ENCODE measurements at regions not wholly inside any gene's neighbourhood (a gene's known extent, or its start where the extent isn't known, plus 50 kb on each side); places are given as distances from the start of the nearest gene placed in this dataset.

GRCh38 chr12:115204957-115205754 lies 521.2 kb upstream of the TBX3 start:
- no peak for DNase-seq

DNA sequence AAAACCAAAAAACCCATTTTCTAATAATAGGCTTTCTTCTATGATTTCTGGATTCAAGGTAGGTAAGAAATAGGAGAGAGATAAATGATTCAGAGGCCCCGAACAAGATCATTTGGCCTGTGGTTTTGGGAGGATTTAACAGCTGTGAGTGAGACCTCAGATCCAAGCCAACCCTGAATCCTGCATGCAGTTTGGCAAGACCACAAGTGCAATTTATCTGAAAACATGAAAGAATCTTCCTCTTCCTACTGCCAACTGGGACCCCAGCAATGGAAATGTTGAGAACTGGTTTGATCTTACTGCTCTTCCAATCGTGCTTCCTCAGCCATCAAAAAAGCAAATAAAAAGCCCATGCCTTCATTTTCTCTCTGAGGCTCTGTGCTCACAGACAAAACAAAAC lies 519.7 kb upstream of the TBX3 start:
- no peak for DNase-seq

GRCh38 chr12:115201966-115202365 lies 518.0 kb upstream of the TBX3 start:
- DNase-seq = no peak

DNA sequence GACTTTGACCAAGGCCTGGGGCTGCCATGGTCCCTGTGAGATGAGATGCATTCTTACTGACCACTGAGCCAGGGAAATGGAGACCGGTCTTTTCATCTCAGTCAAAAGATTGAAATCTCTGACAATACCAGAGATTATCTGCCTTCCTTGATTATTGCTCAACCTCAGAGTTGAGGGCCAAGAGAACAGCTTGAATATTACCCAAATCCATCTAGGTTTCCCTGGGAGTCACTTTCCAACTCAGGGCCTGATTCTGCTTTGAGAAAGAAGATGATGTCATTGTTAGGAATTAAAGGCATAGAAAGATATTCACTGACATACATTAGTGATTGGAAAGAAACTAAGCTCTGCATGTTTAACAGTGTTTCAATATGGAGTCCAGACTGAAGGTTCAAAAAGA lies 515.9 kb upstream of the TBX3 start:
- DNase-seq = no peak

DNA sequence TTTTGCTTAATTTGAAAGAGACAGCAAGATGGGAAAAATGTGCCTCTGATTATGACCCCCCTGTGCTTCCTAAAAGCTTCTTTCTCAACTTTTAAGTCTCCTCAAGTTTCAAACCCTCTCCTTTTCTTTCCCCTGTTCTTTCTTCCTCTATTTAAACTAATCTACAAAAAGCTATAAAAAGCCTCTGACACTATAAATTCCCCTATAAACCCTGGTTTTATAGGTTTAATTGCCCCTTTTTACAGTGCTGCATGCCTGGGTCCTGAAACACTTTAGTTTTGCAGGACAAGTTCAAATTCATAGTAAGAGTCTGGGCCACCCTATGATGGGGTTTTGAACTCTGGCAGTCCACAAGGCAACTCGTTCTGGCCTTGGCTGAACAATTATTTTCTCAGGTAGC lies 510.9 kb upstream of the TBX3 start:
- no peak for DNase-seq

- no peak for DNase-seq
These were observed 510.5 kb upstream of the TBX3 start for GRCh38 chr12:115194448-115194847.

DNA sequence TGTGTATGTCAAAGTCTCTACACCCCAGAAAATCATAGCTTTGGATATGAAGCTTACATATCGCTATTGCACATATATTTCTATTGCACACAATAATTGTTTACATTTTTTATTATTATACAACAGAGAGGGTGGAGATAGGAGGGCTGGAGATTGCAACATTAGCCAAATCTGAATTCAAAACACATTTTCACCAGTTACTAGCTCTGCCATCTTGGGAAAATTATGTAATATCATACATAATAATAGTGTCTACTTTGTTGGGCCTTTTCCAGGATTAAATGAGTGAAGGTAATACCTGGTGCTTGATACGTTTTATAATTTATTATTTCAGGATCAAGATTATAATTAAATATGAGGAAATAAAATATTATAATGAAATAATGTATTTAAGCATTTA lies 507.4 kb upstream of the TBX3 start:
- no peak for DNase-seq

GRCh38 chr12:115190010-115190770 lies 506.2 kb upstream of the TBX3 start:
- DNase-seq = no peak

DNA sequence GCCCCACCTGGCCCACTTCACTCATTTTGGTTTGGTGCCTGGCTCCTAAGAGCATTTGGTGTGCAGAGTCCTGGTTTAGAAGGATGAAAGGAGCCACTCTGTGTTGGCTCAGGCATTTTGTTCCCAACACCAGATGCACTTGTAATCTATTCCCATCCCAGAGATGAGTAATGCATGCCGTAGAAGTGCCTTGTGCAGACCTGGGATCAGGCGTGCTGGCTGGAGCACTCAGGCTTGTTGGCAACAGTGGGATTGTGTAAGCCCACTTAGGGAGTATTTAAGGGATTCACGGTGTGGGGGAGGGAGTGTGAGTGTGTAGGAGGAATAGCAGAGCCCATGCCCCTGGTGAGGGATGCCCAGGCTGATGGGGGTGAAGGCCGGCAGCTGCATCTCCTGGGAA lies 501.5 kb upstream of the TBX3 start:
- DNase-seq = no peak

DNA sequence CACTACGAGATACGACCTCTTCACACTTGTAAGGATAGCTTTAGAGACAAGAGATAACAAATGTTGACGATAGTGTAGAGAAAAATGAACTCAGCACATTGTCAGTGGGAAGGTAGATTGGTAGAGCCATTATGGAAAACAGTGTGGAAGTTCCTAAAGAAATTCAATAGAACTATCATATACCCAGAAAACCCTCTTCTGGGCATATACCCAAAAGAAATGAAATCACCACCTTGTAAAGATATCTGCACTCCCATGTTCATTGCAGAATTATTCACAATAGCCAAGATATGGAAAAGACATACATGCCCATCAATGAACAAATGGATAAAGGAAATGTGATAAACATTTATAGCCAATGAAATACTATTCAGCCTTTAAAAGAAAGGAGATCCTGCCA lies 499.8 kb upstream of the TBX3 start:
- no peak for DNase-seq

DNA sequence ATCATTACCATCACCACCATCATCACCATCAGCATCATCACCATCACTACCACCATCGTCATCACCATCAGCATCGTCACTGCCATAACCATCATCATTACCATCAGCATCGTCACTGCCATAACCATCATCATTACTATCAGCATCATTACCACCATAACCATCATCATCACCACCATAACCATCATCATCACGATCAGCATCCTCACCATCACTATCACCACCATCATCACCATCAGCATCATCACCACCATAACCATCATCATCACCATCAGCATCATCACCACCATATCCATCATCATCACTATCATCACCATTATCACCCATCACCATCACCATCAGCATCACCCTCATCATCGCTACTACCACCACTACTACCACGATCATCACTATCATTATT lies 493.9 kb upstream of the TBX3 start:
- DNase-seq = no peak

DNA sequence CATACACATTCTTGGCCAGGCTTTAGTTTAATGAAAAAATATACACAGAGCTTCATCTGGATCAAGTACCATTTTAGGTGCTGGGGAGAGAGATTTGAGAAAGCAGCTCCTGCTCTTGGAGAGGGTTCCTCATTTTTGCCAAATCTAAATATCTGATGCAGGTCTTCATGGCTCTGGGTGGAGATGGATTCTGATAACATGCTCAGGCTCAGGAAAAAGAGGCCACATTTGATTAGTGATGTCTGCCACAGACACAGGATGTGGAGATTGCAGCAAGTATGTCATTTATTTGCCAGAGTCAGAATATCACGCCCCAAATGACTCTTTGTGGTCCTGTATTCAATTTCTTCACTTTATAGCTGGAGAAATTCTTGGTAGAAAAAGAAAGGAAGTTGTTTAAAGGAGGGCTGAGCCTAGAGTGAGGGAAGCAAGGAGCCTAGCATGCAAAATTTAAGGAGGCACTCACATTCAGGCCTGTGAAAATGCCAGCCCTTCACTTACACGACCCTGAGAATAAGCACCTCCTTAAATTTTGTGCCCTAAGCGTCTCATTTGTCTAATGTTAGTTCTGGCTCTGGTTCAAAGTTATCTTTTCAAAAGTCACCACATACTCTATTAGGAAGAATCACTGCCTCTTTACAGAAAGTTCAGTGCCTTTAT lies 492.9 kb upstream of the TBX3 start:
- no peak for DNase-seq

DNA sequence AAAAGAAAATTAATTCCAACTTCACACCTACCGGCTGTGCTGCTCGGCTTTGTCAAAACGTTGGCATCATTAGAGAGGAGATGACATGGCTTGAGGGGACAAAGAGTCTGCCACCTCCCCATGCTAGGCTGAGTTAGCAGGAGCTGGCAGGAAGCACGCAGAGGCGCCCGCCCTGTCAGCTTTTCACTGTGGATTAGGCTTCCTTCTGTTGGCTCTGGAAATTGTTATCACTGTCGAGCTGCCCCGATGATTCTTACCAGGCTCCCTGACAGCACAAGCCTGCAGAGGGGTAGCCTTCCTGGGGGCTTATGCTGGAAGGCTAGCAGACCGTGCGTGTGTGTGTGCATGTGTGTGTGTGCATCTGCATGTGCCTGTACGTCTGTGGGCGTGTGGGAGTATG lies 490.9 kb upstream of the TBX3 start:
- no peak for DNase-seq

- DNase-seq = no peak
These were observed 488.5 kb upstream of the TBX3 start for GRCh38 chr12:115172521-115172920.

GRCh38 chr12:115169981-115170380 lies 486.0 kb upstream of the TBX3 start:
- no peak for DNase-seq

DNA sequence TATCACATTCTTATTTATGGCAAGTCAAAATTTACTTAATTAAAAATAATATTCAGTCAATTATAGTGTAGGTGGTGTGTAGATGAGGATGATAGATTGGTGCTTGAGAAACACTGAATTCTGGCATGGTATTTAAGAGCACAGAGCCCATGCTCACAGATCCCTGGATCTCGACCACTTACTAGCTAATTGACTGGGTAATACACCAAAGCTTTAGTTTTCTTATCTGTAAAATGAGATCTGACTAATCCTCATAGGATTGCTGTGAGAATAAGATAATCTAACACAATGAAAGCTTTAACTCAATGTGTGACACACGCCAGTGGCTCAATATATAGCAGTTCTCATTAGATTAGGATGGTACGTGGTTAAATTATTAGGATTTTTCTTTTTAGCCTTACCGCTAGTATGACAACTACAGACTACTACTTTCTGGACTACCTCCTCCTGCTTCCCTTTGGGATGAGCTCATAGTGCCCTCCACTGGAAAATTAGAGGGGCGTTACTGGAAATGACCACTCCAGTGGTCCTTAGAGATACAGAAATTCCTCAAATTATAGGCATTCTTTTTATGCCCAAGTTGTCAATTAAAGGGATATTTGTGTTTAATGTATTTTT lies 482.8 kb upstream of the TBX3 start:
- DNase-seq = no peak

GRCh38 chr12:115163710-115164109 lies 479.7 kb upstream of the TBX3 start:
- DNase-seq = no peak

- DNase-seq = no peak
These were observed 476.5 kb upstream of the TBX3 start for GRCh38 chr12:115160271-115161128.

- no peak for DNase-seq
These were observed 474.8 kb upstream of the TBX3 start for GRCh38 chr12:115158816-115159215.

DNA sequence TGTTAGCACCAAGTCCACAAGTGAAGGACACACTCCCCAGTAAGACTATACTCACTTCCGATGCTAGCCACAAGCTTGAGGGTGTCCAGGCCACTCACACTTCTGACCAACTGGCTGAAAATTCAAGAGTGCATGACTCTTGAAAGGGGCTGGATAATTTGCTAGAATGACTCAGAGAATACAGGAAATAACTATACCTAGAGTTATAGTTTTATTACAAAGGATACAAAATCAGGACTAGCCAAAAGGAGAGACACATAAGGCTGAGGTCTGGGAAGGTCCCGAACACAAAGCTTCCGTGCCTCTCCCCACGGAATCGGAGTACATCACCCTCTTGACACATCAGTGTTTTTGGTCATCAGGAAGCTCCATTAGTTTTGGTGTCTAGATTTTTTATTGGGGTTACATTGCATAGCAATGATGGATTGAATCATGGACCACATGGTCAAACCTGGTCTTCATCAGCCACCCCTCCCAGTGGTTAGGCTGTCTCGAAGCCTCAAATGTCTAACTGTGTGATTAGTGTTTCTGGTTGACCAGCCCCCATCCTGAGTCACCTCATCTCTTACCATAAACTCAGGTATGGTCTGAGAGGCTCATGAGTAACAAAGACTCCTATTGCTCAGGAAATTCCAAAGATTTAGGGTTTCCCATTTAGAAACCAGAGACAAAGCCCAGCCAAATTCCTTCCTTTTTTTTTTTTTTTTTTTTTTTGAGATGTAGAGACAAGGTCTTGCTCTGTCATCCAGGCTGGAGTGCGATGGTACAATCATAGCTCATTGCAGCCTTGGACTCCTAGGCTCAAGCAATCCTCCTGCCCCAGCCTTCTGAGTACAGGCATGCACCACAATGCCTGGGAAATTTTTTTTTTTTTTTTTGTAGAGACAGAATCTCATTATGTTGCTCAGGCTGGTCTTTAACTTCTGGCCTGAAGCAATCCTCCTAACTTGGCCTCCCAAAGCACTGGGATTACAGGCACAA lies 472.0 kb upstream of the TBX3 start:
- no peak for DNase-seq

DNA sequence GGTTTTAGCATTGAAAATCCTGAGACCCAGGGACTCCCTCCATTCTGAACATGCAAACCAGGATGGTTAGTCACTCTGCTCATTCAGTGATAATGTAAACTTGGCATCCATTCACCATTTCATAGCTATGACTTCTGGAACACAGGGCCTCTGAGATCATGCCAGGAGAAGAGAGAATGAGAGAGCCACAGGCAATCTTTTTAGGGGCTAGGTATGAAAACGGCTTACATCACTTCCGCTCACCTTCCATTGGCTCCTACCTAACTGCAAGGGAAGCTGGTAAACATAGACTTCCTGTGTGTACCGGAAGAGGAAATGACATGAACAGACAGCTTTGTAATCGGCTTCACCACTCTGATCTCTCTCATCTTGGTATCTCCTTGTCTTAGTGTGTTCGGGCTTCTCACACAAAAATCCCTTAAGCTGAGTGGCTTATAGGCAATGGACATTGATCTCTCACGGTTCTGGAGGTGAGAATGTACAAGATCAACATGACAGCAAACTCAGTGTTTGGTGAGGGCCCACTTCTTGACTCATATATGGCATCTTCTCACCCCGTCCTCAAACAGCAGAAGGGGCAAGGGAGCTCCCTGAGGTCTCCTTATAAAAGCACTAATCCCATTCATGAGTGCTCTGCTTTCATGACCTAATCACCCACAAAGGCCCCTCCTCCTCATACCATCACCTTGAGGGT lies 465.9 kb upstream of the TBX3 start:
- DNase-seq = no peak

Measured in CD4-positive, alpha-beta T cell treated with Interferon gamma for 1 hour (primary cell).